Stimulated activated CD8-positive, alpha-beta memory T cell treated with anti-CD3 and anti-CD28 coated beads, Interleukin-15, amount 100 ng/mL, for 1 hour (primary cell): ENCODE measurements at regions not wholly inside any gene's neighbourhood (a gene's known extent, or its start where the extent isn't known, plus 50 kb on each side); places are given as distances from the start of the nearest gene placed in this dataset.
"Not testable (repeated sequence)": the region's sequence is repeated elsewhere in the genome, so short reads cannot be mapped to it uniquely, and the experiment has no call there.

Source experiments
- DNase-seq: peaks from one replicate; pipeline ENCODE4 v3.0.0-alpha.2; 2020; ENCODE audit warnings: low read depth

DNA sequence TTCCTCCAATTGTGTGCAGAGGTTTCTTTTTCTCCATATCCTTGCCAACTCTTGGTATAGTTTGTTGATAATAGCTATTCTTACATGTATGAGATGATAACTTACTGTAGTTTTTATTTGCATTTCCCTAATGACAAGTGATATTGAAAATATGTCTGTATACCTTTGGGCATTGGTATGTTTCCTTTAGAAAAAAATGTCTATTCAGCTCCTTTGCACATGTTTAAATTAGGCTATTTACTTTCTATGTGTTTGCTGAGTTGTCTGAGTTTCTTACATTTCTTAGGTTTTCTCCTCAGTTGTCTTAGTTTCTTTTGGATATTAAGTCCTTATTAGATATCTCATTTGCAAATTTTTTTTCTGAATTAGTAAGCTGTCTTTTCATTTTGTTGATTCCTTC is 487.3 kb upstream of the EPHA5 start:
- no peak for DNase-seq

DNA sequence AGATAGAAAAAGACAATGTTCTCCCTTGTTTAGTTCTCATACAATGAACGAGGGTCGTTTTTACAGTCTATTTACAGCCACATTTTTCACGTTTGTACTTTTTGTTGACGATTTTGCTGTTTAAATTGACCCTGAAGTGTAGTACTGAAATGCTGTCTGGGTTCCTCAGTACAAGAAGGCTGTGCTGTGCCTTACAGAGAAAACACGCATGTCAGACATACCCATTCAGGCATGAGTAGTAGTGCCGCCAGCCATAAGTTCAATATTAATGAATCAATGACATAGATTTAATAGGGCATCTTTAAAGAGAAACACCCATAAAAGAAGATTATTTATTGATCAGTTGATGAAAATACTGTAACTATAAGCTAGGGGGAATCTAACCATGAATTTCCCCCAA is 459.8 kb upstream of the EPHA5 start:
- DNase-seq, result no peak

- DNase-seq, result no peak
Observed at GRCh38 chr4:66123831-66124413, 453.6 kb upstream of the EPHA5 start.

- no peak for DNase-seq
Observed at GRCh38 chr4:66123190-66123589, 452.9 kb upstream of the EPHA5 start.

GRCh38 chr4:66115231-66115630 is 444.9 kb upstream of the EPHA5 start:
- DNase-seq, result not testable (repeated sequence)

GRCh38 chr4:66108898-66109297 is 438.6 kb upstream of the EPHA5 start:
- DNase-seq, result no peak

- no peak for DNase-seq
Observed at GRCh38 chr4:66097218-66097617, 426.9 kb upstream of the EPHA5 start.

DNA sequence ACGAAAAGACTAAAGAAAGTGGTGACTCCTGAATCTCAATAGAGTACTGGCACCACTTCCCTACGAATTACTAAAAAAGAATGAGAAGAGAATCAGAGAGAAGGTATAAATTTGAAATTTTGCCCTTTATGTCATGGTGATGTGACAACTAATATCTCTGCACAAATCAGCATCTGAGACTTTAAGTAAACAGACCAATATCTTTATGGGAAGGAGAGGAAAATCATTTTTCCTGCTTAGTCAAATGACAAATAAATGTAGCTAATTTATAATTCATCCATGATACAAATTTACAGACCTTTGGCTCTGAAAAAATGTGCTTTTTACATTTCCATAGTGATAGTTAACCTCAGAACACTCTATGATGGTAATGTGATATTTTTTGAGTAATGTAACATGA is 424.8 kb upstream of the EPHA5 start:
- no peak for DNase-seq

GRCh38 chr4:66094070-66094469 is 423.8 kb upstream of the EPHA5 start:
- DNase-seq, result no peak

GRCh38 chr4:66091786-66092185 is 421.5 kb upstream of the EPHA5 start:
- DNase-seq, result no peak

DNA sequence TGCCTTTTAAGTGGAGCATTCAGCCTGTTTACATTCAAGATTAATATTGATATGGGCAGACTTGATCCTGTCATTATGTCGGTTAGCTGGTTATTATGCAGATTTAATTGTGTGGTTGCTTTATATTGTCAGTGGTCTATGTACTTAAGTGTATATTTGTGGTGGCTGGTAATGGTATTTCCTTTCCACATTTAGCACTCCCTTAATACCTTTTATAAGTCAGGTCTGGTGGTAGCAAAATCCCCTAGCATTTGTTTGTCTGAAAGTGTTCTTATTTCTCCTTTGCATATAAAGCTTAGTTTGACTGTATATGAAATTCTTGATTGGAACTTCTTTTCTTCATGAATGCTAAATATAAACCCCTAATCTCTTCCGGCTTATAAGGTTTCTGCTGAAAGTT is 403.7 kb upstream of the EPHA5 start:
- no peak for DNase-seq

GRCh38 chr4:66071911-66072310 is 401.6 kb upstream of the EPHA5 start:
- no peak for DNase-seq

DNA sequence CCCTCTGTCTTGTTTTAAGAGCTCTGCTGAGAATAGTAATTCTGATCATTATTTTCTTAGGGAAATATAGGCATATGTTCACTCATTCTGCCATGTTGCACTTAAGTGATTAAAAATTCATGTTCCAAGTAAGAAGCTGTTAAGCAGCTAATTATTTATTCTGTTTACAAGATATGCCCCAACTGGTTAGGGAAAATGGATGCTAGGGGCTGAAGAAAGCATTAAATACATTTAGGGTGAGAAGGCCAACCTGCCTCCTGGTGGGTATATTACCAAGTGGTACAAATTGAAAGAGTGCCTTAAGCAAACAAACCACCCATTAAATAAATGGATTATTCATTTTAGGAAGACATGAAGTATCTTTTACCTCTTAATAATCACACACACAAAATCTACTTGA is 392.6 kb upstream of the EPHA5 start:
- no peak for DNase-seq

DNA sequence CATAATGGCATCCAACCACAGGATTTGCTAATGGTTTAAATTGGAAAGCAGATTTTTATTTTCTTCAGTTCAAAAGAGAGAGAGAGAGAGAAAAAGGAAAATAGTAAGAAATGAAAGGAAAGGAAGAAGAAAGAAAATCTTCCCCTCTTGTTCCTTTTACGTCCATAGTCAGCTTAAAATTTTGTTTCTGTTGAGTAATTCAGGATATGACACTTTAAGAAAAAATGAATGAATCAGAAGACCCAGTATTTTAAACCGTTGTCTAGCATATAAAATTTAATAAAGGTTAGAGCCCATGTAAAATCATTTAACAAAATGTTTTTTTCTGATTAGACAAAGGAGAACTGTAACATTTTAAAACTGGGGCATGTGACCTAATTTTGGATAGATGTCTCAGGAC is 391.8 kb upstream of the EPHA5 start:
- no peak for DNase-seq

GRCh38 chr4:66059556-66059955 is 389.3 kb upstream of the EPHA5 start:
- no peak for DNase-seq

DNA sequence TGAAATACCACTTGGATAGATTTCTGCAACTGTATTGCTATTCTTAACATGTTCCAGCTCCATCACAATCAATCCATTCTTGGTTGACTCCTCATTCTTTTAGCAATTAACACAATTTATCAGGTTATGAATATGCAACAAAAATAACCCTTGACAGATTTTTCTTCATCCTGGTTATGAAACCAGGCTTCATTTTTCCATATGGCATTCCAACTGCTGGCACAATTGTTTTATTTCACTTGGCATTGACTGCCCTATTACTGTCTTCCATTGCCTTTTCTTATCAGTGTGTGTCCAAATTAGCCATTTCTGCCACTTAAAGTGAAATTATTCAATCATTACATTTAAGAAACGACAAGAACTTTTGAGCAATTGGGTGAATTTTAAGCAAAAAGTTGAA is 388.8 kb upstream of the EPHA5 start:
- DNase-seq, result no peak

GRCh38 chr4:66055999-66056398 is 385.7 kb upstream of the EPHA5 start:
- DNase-seq, result no peak

GRCh38 chr4:66052426-66052825 is 382.1 kb upstream of the EPHA5 start:
- DNase-seq, result no peak

DNA sequence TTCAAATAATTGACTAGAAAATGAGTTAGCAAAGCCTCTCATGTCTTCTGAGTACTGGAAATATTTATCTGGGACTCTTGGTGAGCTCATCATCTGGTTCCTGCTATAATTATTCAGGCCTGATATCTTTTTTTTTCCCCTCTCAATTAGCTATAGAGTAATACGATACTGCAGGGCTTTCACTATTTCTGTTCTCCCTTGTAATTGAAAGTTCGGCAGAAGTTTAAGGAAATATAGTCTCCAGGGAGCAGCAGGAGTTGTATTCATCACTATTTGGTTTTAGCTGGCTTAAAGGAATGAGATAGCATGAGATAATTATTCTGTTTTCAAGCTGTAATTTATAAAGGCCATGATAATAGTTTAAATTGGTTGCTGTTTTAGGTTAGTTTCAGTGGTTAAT is 378.6 kb upstream of the EPHA5 start:
- no peak for DNase-seq

- no peak for DNase-seq
Observed at GRCh38 chr4:66045913-66046312, 375.6 kb upstream of the EPHA5 start.

DNA sequence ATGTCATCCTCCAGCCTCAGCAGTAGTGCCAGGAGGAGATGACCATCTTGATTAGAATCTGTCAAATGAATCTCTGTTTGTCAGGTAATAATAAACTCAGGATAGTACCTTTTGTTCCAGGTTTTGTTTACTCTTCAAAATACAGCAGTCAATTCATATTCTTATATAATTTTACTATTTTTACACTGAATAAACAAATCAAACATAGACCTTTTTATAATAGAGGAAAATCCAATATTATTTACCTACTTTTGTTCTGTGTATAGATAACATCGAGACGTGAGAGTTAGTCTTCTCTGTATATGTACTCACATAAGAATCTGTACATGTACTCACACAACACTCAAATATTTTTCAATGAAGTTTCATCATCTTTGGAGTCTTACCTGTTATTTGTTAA is 365.4 kb upstream of the EPHA5 start:
- no peak for DNase-seq

DNA sequence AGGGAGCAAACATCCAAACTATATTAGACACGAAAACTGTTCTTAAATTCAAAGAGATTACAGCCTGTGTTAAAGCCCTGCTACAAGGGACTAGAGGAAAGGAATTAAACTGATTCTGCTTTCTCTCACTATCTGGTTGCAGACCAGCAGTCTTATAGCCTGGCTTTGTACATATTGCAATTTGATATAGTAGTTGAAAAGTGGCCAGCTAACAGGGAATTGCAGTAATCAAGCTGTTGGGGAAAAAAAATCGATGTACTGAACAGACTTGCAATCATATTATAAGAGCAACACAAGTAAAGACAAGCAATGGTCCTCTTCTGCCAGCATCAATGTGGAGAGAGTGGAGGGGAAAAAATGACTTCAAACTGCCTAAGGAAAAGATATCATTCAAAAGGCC is 364.4 kb upstream of the EPHA5 start:
- no peak for DNase-seq

DNA sequence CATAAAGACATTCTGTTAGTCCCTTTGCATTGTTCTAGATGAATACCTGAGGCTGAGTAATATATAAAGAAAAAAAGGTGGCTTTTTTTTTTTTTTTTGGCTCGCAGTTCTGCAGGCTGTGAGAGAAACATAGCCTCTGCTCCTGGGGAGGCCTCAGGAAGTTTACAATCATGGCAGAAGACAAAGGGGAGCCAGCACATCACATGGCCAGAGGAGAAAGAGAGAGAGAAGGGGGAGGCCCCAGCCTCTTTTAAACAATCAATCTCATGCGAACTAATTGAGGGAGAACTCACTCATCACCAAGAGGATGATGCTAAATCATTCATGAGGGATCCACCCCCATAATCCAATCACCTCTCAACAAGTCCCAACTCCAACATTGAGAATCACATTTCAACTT is 364.0 kb upstream of the EPHA5 start:
- DNase-seq, result no peak

- no peak for DNase-seq
Observed at GRCh38 chr4:66032571-66032970, 362.3 kb upstream of the EPHA5 start.

DNA sequence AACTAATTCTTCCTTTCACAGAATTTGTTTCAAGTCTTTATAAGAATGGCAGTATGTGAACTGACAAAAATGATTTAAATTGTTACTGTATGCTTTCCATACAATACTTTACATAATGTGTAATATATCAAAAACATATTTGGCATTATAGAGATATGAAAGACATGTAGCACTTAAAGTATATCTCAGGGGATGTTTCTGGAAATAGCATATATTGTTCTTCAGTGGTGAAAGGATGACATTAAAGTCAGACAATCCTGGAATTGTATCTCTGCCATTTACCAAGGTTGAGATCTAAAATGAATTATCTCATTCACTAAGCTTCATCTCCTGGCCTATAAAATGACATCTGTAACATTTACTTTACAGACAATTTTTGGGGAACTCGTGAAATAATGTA is 358.4 kb upstream of the EPHA5 start:
- DNase-seq, result no peak
